Prostate gland (tissue), 2 donors: ENCODE measurements at regions not wholly inside any gene's neighbourhood (a gene's known extent, or its start where the extent isn't known, plus 50 kb on each side); places are given as distances from the start of the nearest gene placed in this dataset.

Experiments used
- CTCF ChIP-seq, 4 experiments: fragments of 200-600 bp in 2 of 4; fragments of 450-650 bp in 2 of 4; sonication (generic) in 2 of 4; IDR thresholded peaks; 1 replicate in 3 of 4; 2 replicates in 1 of 4; pipeline ENCODE4 v1.5.1; 2016 to 2019; ENCODE audit warnings: antibody characterized with exemption in 4 of 4, mild to moderate bottlenecking in 2 of 4, moderate library complexity in 2 of 4
- POLR2A ChIP-seq: fragments of 450-650 bp; IDR thresholded peaks from one replicate; pipeline ENCODE4 v1.6.1; 2016; ENCODE audit warnings: antibody characterized with exemption, mild to moderate bottlenecking

GRCh38 chr4:105067946-105068345 is 78.7 kb upstream of the TET2 start:
- no peak for TF ChIP-seq POLR2A
- TF ChIP-seq CTCF (IDR thresholded peaks at IDR 0.05) = no peak
